RWPE1 (cell line): ENCODE measurements at regions not wholly inside any gene's neighbourhood (a gene's known extent, or its start where the extent isn't known, plus 50 kb on each side); places are given as distances from the start of the nearest gene placed in this dataset.
A peak's percentile ranks its signal among the peaks of the same experiment; 100 is the strongest.
"Not testable (repeated sequence)": the region's sequence is repeated elsewhere in the genome, so short reads cannot be mapped to it uniquely, and the experiment has no call there.

Experiments used
- CTCF ChIA-PET: fragments of 350-600 bp; sonication (Branson Sonifier 250); formaldehyde crosslinking; extraction: SDS; loops from one replicate; lab custom pipeline; 2021; lab: Yijun Ruan, JAX
- POLR2A ChIA-PET: fragments of 400-600 bp; formaldehyde crosslinking; extraction: SDS; loops from one replicate; lab custom pipeline; 2020; ENCODE audit warnings: antibody characterized with exemption; ENCODE audit not compliant: low non-redundant PET; lab: Yijun Ruan, JAX
- DNase-seq: peaks from one replicate; pipeline ENCODE4 v3.0.0; 2012; ENCODE audit warnings: low spot score
- H3K27ac ChIP-seq: fragments of 450-650 bp; 2 replicates; pipeline ENCODE4 v1.5.1; 2017
- TF ChIP-seq, protein P1 (sequence below): fragments of 450-650 bp; conservative IDR thresholded peaks from 2 replicates; pipeline ENCODE4 v1.5.1; 2017; ENCODE audit warnings: low read depth, mild to moderate bottlenecking

DNA sequence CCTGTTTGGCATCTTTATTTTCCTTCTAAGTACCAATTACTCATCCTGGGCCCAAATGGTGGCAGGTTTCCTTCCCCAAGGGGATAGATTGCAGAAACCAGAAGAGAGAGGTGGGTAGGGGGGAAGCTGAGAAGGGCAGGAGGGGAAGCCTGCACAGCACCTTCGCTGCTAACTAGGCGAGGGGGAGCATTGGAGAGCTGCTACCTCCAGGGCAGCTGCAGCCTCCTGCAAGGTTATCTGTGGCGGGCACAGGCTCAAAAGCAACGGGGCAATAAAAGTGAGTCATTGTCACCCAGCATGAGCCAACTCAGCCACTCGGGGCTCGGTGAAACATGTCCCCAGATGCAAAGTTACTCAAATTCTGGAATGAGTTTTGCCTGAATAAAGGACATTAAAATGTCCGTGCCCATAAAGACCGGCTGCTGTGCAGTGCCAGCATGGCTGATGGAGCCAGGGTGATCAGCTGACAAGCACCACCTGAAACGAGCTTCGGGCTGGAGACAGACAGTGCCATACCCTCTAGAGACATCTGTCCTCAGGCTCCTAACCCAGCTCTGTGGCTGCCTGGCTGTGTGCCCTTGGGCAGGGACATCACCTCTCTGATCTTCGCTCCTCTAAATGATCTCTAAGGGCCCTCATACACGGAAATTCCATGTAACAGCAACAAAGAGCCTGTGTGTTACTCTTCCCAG, 68.1 kb upstream of the GRIN2A start:
- TF ChIP-seq, protein P1, sequence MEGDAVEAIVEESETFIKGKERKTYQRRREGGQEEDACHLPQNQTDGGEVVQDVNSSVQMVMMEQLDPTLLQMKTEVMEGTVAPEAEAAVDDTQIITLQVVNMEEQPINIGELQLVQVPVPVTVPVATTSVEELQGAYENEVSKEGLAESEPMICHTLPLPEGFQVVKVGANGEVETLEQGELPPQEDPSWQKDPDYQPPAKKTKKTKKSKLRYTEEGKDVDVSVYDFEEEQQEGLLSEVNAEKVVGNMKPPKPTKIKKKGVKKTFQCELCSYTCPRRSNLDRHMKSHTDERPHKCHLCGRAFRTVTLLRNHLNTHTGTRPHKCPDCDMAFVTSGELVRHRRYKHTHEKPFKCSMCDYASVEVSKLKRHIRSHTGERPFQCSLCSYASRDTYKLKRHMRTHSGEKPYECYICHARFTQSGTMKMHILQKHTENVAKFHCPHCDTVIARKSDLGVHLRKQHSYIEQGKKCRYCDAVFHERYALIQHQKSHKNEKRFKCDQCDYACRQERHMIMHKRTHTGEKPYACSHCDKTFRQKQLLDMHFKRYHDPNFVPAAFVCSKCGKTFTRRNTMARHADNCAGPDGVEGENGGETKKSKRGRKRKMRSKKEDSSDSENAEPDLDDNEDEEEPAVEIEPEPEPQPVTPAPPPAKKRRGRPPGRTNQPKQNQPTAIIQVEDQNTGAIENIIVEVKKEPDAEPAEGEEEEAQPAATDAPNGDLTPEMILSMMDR, result no peak
- POLR2A ChIA-PET, result no interaction called here
- no peak for DNase-seq
- H3K27ac ChIP-seq, result no peak overlapping the region
- CTCF ChIA-PET, result no interaction called here

DNA sequence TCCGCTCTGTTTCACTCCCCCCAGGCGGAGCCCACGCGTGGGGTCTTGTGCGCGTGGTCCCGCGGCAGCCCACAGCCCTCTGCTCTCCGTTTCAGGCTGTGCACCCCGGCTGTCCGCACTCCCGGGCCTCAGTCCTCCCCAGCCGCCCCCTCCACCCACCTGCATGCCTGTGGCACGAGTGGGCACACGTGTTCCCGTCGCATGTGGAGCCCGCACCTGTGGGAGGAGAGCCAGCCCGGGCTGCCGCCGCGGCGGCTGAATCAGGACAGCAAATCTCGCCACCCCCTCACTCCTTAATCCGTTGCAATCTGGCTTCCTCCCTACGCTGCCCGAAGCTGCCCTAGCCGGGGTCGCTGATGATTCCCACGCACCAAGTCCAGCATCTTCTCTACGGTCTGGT, 69.9 kb upstream of the GRIN2A start:
- no peak overlapping the region for H3K27ac ChIP-seq
- no peak for DNase-seq
- TF ChIP-seq, protein P1, result no peak
- POLR2A ChIA-PET, result no interaction called here
- CTCF ChIA-PET, result interaction anchor here (1.2 kb wide), 1 partner anchor 63 kb away, joined by 6 read pairs; no protein-coding TSS in a partner anchor

DNA sequence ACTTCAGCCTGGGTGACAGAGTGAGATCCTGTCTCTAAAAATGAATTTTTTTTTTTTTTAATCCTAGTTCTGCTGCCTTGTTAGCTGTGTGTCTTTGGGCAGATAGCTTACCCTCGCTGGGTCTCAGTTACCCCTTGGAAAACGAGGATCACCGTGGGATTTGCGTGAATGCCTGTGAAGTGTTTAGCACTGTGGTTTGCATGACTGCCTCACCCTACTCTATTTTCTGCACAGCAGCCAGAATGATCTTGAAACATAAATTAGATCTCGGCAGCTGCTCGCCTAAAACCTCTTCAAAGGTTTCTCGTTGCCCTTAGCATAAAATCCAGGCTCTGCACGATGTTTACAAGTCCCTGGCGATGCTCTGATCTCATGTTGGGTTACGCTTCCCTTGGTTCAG, 71.2 kb upstream of the GRIN2A start:
- POLR2A ChIA-PET, result no interaction called here
- TF ChIP-seq, protein P1, result no peak
- CTCF ChIA-PET, result interaction anchor here (0.6 kb wide), 1 partner anchor 70 kb away, joined by 3 read pairs; no protein-coding TSS in a partner anchor
- no peak overlapping the region for H3K27ac ChIP-seq
- no peak for DNase-seq

DNA sequence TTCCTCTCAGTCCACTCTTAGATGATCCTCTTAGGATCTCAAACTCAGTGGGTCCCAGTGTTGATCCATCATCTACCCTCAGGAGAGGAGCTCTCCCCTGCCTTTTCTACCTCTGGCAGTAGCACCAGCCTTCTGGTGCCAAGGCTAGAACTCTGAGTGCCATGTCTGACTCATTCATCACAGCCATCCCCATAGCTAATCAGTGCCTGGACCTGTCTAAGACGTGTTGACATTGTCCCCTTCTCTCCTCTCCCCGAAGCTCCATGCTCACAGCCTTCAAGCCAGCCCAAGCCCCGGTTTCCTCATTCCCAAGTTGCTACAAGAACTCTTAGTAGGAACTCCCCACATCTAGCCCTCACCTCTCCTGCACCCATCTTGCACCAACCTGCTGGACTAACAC, 73.5 kb upstream of the GRIN2A start:
- CTCF ChIA-PET, result interaction anchor here (0.6 to 1.8 kb wide), 3 partner anchors 251 to 488 kb away, joined by 3 to 8 read pairs (median 4); partner anchors contain the start of gene NUBP1
- POLR2A ChIA-PET, result no interaction called here
- DNase-seq, result no peak
- no peak overlapping the region for H3K27ac ChIP-seq
- TF ChIP-seq, protein P1, result no peak

DNA sequence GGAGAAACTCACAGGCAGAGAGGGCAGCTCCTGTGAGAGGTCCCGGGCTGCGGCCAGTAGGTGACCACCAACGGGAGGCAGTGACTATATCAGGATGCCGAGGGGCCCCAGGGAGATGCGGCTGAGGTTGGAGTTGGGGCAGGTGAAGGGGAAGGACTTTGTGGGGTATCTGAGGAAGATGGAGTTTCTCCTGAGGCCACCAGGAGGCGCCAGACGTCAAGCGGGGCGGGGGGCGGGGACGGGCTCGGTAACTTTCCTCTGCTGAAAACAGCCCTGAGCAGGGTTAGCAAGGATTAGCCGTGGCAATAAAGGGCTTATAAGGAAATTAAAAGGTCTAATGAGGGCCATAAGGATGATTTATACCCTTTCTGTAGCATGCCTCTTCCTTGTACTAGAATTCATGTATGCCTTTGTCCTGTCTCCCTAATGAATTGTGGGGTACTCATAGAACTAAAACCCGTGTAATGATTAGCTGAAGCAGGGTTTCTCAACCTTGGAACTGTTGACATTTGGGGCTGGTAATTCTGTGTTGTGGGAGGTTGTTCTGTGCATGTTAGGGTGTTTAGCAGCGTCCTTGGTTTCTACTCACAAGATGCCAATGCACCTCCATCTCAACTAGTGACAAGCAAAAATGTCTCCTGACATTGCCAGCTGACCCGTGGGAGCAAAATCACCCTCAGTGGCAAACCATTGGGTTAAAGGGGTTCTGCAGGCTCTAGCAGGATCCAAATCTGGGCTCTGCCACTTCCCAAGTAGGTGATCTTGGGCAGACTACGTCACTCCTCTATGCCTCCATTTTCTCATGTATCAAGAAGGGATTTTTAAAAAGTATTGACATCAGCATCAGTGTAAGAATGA, 74.8 kb upstream of the GRIN2A start:
- POLR2A ChIA-PET, result no interaction called here
- TF ChIP-seq, protein P1, result peak; percentile 77
- CTCF ChIA-PET, result interaction anchor here (0.6 to 1.8 kb wide), 11 partner anchors 10 to 1019 kb away, joined by 3 to 8 read pairs (median 3); partner anchors contain the start of gene PRM2
- DNase-seq, result peak; percentile 67
- no peak overlapping the region for H3K27ac ChIP-seq

DNA sequence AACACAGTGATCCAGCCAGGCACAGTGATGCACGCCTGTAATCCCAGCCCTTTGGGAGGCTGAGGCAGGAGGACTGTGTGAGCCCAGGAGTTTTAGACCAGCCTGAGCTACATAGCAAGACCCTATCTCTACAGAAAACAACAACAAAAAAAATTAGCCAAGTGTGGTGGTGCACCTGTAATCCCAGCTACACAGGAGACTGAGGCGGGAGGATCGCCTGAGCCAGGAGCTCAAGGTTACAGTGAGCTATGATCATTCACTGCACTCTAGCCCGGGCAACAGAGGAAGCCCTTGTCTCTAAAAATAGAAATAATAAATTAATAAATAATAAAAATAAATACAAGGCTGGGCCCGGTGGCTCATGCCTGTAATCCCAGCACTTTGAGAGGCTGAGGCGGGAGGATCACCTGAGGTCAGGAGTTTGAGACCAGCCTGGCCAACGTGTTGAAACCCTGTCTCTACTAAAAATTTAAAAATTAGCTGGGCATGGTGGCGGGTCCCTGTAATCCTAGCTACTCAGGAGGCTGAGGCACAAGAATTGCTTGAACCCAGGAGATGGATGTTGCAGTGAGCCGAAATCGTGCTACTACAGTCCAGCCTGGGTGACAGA, 75.5 kb upstream of the GRIN2A start:
- CTCF ChIA-PET, result interaction anchor here (0.7 to 0.9 kb wide), 5 partner anchors 11 to 934 kb away, joined by 3 read pairs; no protein-coding TSS in a partner anchor
- DNase-seq, POLR2A ChIA-PET, H3K27ac ChIP-seq: not testable (repeated sequence)

DNA sequence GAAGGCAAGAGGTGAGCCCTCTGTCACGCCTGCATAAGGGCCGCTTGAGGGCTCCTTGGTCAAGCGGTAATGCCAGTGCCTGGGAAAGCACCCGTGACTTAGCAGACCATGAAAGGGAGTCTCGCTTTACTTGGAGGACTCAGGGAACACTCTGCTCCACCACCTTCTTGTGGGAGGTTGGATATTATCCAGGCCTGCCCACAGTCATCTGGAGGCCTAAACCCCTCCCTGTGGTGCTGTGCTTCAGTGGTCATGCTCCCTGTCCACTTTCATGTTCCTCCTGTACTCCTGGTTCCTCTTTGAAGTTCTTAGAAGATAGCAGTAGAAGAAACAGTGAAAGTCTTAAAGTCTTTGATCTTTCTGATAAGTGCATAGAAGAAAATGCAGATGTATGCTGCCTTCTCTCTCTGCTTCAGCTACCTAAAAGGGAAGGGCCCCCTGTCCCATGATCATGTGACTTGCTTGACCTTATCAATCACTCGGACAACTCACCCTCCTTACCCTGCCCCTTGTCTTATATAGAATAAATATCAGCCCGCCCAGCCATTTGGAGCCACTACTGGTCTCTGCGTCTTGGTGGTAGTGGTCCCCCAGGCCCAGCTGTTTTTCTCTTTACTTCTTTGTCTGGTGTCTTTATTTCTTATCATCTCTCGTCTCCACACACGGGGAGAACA, 76.8 kb upstream of the GRIN2A start:
- DNase-seq, CTCF ChIA-PET, POLR2A ChIA-PET, H3K27ac ChIP-seq: not testable (repeated sequence)
